Activated T-cell treated with anti-CD3 and anti-CD28 coated beads, Interleukin-2, amount 50 U/mL, for 4 hours (primary cell): ENCODE measurements at regions not wholly inside any gene's neighbourhood (a gene's known extent, or its start where the extent isn't known, plus 50 kb on each side); places are given as distances from the start of the nearest gene placed in this dataset.
"Not testable (repeated sequence)": the region's sequence is repeated elsewhere in the genome, so short reads cannot be mapped to it uniquely, and the experiment has no call there.

Experiments used
- ATAC-seq, 2 donors: fragments of 200-7000 bp; cut with Tn5 transposase; one replicate each; pipeline ENCODE4 v1.10.0; 2021
- DNase-seq: peaks from one replicate; pipeline ENCODE4 v3.0.0-alpha.2; 2020
- H3K27me3 Mint-ChIP-seq: one replicate; pipeline ENCODE4 v1.8.0; 2021; ENCODE audit warnings: low read depth, mixed read lengths
- H3K36me3 Mint-ChIP-seq: one replicate; pipeline ENCODE4 v1.8.0; 2022; ENCODE audit warnings: mixed read lengths; ENCODE audit not compliant: insufficient read depth
- H3K4me1 Mint-ChIP-seq: one replicate; pipeline ENCODE4 v1.8.0; 2021; ENCODE audit warnings: low read depth, mixed read lengths
- H3K4me3 Mint-ChIP-seq: one replicate; pipeline ENCODE4 v1.8.0; 2021; ENCODE audit warnings: mild to moderate bottlenecking, moderate library complexity, mixed read lengths
- H3K9me3 Mint-ChIP-seq: one replicate; pipeline ENCODE4 v1.8.0; 2021; ENCODE audit warnings: mixed read lengths

DNA sequence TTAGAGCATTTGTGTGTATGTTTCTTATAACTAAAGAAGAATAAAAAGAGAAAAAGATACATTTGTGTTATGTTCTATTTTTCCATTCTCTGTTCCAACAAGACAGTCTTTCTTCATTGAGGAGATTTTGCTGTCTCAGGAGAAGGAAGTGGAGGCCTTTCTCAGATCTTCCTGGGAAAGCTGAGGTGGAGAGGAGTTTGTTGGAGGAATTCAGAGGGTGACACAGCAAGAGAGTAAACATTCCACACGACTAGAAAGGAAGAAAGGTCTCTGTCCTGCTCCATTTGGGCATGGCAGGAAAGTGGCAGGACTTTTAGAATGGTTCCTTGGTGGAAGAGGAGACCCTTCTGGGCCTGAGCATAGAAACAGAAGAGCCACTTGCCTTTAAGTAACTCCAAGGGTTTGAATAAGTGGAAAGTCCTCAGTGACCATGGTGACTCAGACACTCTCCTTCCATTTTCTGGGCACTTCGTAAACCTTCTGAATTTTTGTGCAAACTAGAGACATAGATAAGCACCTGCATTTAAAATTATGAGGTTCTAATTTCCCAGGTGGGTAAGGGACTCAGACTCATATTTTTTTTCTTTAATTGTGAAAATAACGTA lies 52.3 kb upstream of the COL5A2 start:
- no peaks in the 10 kb centered on the region for H3K27me3 Mint-ChIP-seq
- ATAC-seq, result no peak

GRCh38 chr2:189232759-189233406 lies 53.3 kb upstream of the COL5A2 start:
- no peaks in the 10 kb centered on the region for H3K27me3 Mint-ChIP-seq
- DNase-seq (no peak), ATAC-seq (peak; percentile 18 to 28)
- no peaks in the 10 kb centered on the region for H3K36me3 Mint-ChIP-seq
- no peak overlapping the region for H3K4me3 Mint-ChIP-seq
- H3K4me1 Mint-ChIP-seq, result peaks cover 7% of the 10 kb centered on the region
- H3K9me3 Mint-ChIP-seq, result no peaks in the 10 kb centered on the region

More for the DNA sequence above, 52.3 kb upstream of the COL5A2 start:
- DNase-seq, result no peak
- H3K9me3 Mint-ChIP-seq, result no peaks in the 10 kb centered on the region
- H3K4me1 Mint-ChIP-seq, result peaks cover 7% of the 10 kb centered on the region
- H3K36me3 Mint-ChIP-seq, result no peaks in the 10 kb centered on the region
- H3K4me3 Mint-ChIP-seq, result no peak overlapping the region

GRCh38 chr2:189233527-189233926 lies 54.0 kb upstream of the COL5A2 start:
- Mint-ChIP-seq H3K4me1 (peaks cover 7% of the 10 kb centered on the region), H3K27me3 (no peaks in the 10 kb centered on the region), H3K9me3 (no peaks in the 10 kb centered on the region), H3K36me3 (peaks cover 2% of the 10 kb centered on the region), H3K4me3 (no peak overlapping the region)
- DNase-seq (no peak), ATAC-seq (no peak)

- DNase-seq (no peak), ATAC-seq (no peak)
- no peak overlapping the region for H3K4me3 Mint-ChIP-seq
- peaks cover 7% of the 10 kb centered on the region for H3K4me1 Mint-ChIP-seq
- no peaks in the 10 kb centered on the region for H3K27me3 Mint-ChIP-seq
- peaks cover 2% of the 10 kb centered on the region for H3K36me3 Mint-ChIP-seq
- no peaks in the 10 kb centered on the region for H3K9me3 Mint-ChIP-seq
Observed at GRCh38 chr2:189234991-189235390, 55.4 kb upstream of the COL5A2 start.

GRCh38 chr2:189236066-189236465 lies 56.5 kb upstream of the COL5A2 start:
- Mint-ChIP-seq H3K4me1 (peaks cover 7% of the 10 kb centered on the region), H3K27me3 (no peaks in the 10 kb centered on the region), H3K36me3 (peaks cover 2% of the 10 kb centered on the region), H3K9me3 (no peaks in the 10 kb centered on the region), H3K4me3 (no peak overlapping the region)
- DNase-seq (no peak), ATAC-seq (no peak)

GRCh38 chr2:189238903-189239302 lies 59.3 kb upstream of the COL5A2 start:
- peaks cover 10% of the 10 kb centered on the region for H3K9me3 Mint-ChIP-seq
- no peak overlapping the region for H3K4me3 Mint-ChIP-seq
- DNase-seq (no peak), ATAC-seq (no peak)
- H3K36me3 Mint-ChIP-seq, result peaks cover 2% of the 10 kb centered on the region
- H3K4me1 Mint-ChIP-seq, result no peaks in the 10 kb centered on the region
- no peaks in the 10 kb centered on the region for H3K27me3 Mint-ChIP-seq

DNA sequence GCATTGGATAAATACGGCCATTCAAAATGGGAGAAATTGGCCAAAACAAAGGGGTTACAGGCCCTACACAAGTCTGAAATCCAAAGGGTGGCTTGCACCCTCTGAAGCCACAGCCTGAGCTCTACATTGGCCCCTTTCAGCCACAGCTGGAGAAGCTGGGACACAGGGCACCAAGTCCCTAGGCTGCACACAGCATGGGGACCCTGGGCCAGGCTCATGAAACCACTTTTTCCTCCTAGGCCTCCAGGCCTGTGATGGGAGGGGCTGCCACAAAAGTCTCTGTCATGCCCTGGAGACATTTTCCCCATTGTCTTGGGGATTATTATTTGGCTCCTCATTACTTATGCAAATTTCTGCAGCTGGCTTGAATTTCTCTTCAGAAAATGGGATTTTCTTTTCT lies 64.3 kb upstream of the COL5A2 start:
- H3K4me1 Mint-ChIP-seq, DNase-seq, H3K36me3 Mint-ChIP-seq, H3K4me3 Mint-ChIP-seq, H3K27me3 Mint-ChIP-seq, ATAC-seq: not testable (repeated sequence)
- H3K9me3 Mint-ChIP-seq, result peaks cover 20% of the 10 kb centered on the region

DNA sequence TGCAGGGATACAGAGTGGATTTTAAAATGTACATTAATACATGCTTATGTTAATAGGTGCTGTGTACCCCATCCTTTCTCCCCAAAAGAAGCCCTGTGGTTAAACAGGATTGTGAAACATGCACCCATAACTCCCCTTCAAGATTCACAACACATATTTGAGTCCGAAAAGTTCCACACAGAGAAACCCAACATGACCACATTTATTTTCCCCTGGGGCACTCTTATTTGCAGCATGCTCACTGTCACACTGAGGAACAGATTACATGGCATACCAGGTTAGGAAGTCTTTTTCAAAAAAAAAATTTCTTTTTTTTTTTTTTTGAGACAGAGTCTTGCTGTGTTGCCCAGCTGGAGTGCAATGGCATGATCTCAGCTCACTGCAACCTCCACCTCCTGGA lies 67.7 kb upstream of the COL5A2 start:
- H3K9me3 Mint-ChIP-seq, result peaks cover 20% of the 10 kb centered on the region
- no peak overlapping the region for H3K4me3 Mint-ChIP-seq
- no peaks in the 10 kb centered on the region for H3K4me1 Mint-ChIP-seq
- DNase-seq, result no peak
- no peak for ATAC-seq
- H3K27me3 Mint-ChIP-seq, result no peaks in the 10 kb centered on the region
- peaks cover 5% of the 10 kb centered on the region for H3K36me3 Mint-ChIP-seq

DNA sequence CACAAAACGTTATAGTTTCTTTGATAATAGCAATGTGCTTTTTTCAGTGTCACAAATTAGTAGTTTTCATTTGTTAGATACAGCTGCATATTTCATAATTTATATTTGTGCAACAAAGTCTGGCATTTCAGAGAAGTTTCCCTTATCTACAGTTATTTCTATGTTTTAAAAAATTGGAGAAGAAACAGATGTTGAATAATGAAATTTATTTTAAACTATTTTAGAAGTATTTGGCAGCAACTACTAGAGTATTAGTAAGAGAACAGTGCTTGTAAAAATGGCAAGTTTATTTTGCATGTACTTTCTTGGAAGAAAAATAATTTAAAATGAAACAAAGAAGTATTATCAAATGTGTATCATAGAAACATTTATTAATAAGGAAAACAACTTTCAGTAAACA lies 68.6 kb upstream of the COL5A2 start:
- DNase-seq (no peak), ATAC-seq (no peak)
- Mint-ChIP-seq H3K4me1 (no peaks in the 10 kb centered on the region), H3K4me3 (no peak overlapping the region), H3K9me3 (peaks cover 15% of the 10 kb centered on the region), H3K36me3 (peaks cover 5% of the 10 kb centered on the region), H3K27me3 (no peaks in the 10 kb centered on the region)

- Mint-ChIP-seq H3K36me3 (peaks cover 4% of the 10 kb centered on the region), H3K4me1 (peaks cover 6% of the 10 kb centered on the region), H3K9me3 (peaks cover 8% of the 10 kb centered on the region)
Observed at GRCh38 chr2:189249171-189249570, 69.6 kb upstream of the COL5A2 start.

GRCh38 chr2:189249901-189250300 lies 70.3 kb upstream of the COL5A2 start:
- Mint-ChIP-seq H3K9me3 (peaks cover under 1% of the 10 kb centered on the region), H3K4me1 (peaks cover 10% of the 10 kb centered on the region), H3K36me3 (no peaks in the 10 kb centered on the region), H3K4me3 (no peak overlapping the region), H3K27me3 (no peaks in the 10 kb centered on the region)
- no peak for ATAC-seq
- no peak for DNase-seq

More at GRCh38 chr2:189249171-189249570, 69.6 kb upstream of the COL5A2 start:
- ATAC-seq (no peak), DNase-seq (no peak)
- Mint-ChIP-seq H3K27me3 (no peaks in the 10 kb centered on the region), H3K4me3 (no peak overlapping the region)

DNA sequence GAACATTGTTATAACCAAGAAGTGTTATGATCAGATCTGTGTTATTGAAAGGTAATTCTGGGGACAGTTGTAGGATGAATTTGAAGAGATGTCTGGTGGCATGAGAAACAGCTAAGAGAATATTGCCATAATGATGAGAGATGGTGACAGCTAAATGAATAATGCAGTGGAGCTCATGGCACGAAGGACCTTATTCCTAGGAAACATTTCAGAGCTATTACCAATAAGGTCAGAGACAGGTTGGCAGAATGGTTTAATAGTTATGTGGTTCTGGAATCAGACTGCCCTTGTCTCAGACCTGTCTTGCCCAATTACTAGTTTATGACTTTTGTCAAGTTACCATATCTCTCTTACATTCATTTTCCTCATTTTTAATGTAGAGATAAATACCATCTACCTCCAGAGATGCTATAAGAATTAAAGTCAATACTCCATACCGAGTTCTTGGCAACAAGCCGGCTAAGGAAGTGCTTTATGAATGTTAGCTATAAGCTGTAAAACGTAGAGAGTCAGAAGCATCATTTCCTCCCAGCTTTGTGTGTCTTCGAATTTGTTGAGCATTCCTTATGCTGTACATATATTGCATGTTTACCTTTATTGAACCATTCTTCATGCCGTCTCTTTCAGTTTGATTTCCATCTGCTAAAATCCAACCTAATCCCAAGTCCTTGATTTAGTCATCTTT lies 73.6 kb upstream of the COL5A2 start:
- H3K36me3 Mint-ChIP-seq, result no peaks in the 10 kb centered on the region
- no peaks in the 10 kb centered on the region for H3K9me3 Mint-ChIP-seq
- H3K4me1 Mint-ChIP-seq, result peaks cover 14% of the 10 kb centered on the region
- H3K4me3 Mint-ChIP-seq, result no peak overlapping the region
- ATAC-seq (no peak), DNase-seq (no peak)
- no peaks in the 10 kb centered on the region for H3K27me3 Mint-ChIP-seq

DNA sequence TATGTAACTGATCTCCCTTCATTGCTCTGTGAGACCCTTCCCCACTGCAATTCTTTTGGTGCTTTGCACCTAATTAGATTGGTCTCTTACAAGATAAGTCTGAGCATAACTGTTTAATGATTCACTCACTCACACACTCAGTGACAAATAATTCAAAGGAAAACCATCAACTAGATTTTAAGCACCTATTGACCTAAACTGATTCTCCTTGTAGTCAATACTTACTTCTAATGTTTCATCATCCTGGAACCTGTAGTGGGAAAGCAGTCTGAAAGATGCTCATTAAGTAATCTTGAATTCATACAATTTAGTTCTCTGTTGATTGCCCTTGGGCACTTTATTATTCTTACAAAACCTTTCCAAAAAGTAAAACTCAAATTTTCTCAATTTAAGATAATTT lies 74.3 kb upstream of the COL5A2 start:
- Mint-ChIP-seq H3K27me3 (no peaks in the 10 kb centered on the region), H3K36me3 (no peaks in the 10 kb centered on the region), H3K9me3 (no peaks in the 10 kb centered on the region), H3K4me1 (peaks cover 14% of the 10 kb centered on the region), H3K4me3 (no peak overlapping the region)
- DNase-seq (no peak), ATAC-seq (no peak)

GRCh38 chr2:189254268-189254883 lies 74.8 kb upstream of the COL5A2 start:
- Mint-ChIP-seq H3K4me3 (no peak overlapping the region), H3K36me3 (no peaks in the 10 kb centered on the region), H3K27me3 (no peaks in the 10 kb centered on the region), H3K4me1 (peaks cover 16% of the 10 kb centered on the region), H3K9me3 (no peaks in the 10 kb centered on the region)
- no peak for ATAC-seq
- no peak for DNase-seq

GRCh38 chr2:189255711-189256110 lies 76.2 kb upstream of the COL5A2 start:
- H3K9me3 Mint-ChIP-seq, result no peaks in the 10 kb centered on the region
- peak; percentile 54 to 77 for ATAC-seq
- no peak overlapping the region for H3K4me3 Mint-ChIP-seq

More at GRCh38 chr2:189255711-189256110, 76.2 kb upstream of the COL5A2 start:
- DNase-seq, result no peak
- Mint-ChIP-seq H3K36me3 (no peaks in the 10 kb centered on the region), H3K4me1 (peaks cover 24% of the 10 kb centered on the region), H3K27me3 (no peaks in the 10 kb centered on the region)
